ENCODE measurements at regions not wholly inside any gene's neighbourhood (a gene's known extent, or its start where the extent isn't known, plus 50 kb on each side); places are given as distances from the start of the nearest gene placed in this dataset.

DNA sequence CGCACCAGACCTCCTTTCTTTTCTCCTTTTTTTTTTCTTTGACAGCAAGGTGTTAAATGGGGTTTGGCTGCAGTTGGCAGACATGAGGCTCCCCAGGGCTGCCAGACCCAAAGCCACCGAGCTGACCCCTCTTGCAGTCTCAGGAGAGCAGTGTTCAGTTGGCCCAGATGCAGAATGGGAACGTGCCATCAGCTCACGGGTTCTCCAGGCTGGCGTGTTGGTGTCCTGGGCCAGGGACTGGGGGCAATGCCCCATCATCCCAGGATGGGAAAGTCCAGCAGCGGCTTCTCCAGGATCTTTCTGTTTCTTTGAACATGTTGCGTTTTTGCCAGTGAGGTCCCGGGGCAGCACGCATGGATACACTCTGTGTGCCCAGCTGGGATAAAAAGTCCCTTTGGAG, 114.6 kb upstream of the KCTD7 start:
- ChIA-PET CTCF (no interaction called here), POLR2A (no interaction called here)
- DNase-seq (ENCODE audit: extremely low spot score): no peak
- TF ChIP-seq, protein P1, sequence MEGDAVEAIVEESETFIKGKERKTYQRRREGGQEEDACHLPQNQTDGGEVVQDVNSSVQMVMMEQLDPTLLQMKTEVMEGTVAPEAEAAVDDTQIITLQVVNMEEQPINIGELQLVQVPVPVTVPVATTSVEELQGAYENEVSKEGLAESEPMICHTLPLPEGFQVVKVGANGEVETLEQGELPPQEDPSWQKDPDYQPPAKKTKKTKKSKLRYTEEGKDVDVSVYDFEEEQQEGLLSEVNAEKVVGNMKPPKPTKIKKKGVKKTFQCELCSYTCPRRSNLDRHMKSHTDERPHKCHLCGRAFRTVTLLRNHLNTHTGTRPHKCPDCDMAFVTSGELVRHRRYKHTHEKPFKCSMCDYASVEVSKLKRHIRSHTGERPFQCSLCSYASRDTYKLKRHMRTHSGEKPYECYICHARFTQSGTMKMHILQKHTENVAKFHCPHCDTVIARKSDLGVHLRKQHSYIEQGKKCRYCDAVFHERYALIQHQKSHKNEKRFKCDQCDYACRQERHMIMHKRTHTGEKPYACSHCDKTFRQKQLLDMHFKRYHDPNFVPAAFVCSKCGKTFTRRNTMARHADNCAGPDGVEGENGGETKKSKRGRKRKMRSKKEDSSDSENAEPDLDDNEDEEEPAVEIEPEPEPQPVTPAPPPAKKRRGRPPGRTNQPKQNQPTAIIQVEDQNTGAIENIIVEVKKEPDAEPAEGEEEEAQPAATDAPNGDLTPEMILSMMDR (IDR thresholded peaks at IDR 0.05; ENCODE audit: control extremely low read depth, extremely low read depth, low read depth, missing control alignments): no peak

DNA sequence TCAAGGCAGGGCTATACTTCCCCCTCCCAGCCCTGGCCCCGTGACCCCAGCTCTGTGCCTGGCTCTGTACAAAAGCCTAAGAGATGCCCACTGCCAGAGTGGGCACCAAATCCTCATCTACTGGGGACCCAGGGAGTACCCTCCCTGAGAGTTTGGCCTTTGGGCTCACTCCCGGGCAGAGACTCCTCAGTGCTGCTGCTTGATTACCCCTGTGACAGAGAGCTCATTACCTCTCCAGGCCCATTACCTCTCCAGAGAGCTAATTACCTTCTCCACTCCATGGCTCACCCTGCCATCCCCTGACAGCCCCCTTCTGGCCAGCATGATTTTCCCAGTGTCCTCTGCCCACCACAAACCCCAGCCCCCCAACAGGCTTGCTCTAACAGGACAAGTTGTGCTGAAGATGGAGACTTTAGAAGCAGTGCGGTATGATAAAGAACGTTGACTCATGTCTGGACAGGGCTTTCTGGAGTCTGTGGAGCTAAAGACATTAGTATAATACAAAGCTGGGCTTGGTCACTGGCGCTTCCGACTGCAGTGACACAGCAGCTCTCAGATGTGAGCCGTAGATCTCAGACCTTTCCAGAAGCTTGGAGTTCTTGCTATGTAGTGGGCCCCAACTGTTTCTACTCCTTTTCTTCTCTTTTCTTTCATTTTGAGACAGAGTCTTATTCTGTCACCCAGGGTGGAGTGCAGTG, 111.3 kb upstream of the KCTD7 start:
- DNase-seq (ENCODE audit: extremely low spot score): no peak
- ChIA-PET CTCF (no interaction called here), POLR2A (no interaction called here)
- TF ChIP-seq, protein P1 (IDR thresholded peaks at IDR 0.05; ENCODE audit: control extremely low read depth, extremely low read depth, low read depth, missing control alignments): no peak

DNA sequence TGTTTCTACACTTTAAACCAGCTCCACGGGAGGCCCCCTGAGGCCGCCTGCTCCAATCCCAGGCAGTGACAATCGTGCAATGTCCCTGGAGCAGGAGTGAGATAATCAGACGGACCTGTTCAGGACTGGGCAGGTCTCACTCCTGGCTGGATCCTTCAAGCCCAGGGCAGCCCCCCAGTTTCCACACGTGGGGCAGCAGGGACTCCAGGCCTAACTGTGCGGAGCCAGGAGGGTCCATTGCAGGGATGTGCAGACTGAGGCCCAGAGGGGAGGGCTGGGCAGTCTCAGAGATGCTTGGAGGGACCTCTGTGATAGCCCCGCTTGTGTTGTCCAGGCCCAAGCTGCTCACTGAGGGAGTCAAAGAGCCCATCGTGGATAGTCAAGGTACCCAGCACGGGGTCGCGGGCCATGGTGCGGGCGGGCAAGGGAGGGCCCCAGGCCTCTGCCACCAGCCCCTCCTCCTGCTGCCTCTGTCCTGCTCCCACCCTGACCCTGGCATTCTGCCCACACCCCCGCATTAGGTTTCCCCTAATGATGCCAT, 110.5 kb upstream of the KCTD7 start:
- TF ChIP-seq, protein P1 (IDR thresholded peaks at IDR 0.05; ENCODE audit: control extremely low read depth, extremely low read depth, low read depth, missing control alignments): no peak
- ChIA-PET POLR2A (no interaction called here), CTCF (no interaction called here)
- DNase-seq (ENCODE audit: extremely low spot score): no peak

DNA sequence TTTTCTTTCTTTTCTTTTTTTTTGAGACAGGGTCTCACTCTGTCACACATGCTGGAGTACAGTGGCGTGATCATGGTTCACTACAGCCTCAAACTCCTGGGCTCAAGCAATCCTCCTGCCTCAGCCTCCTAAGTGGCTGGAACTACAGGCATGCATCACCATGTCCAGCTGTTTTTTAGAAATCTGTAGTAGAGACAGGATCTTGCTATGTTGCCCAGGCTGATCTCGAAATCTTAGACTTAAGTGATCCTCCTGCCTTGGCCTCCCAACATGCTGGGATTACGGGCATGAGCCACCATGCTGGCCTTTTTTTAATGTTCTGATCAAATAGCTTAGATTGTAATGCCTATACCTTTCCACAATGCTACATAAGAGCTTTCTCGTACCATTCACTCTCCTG, 107.0 kb upstream of the KCTD7 start:
- CTCF ChIA-PET: interaction anchor here (1.0 to 1.6 kb wide), 4 partner anchors 10 to 373 kb away, joined by 3 to 4 read pairs (median 4); no protein-coding TSS in a partner anchor
- POLR2A ChIA-PET: no interaction called here
- DNase-seq (ENCODE audit: extremely low spot score): no peak
- TF ChIP-seq, protein P1 (IDR thresholded peaks at IDR 0.05; ENCODE audit: control extremely low read depth, extremely low read depth, low read depth, missing control alignments): no peak

DNA sequence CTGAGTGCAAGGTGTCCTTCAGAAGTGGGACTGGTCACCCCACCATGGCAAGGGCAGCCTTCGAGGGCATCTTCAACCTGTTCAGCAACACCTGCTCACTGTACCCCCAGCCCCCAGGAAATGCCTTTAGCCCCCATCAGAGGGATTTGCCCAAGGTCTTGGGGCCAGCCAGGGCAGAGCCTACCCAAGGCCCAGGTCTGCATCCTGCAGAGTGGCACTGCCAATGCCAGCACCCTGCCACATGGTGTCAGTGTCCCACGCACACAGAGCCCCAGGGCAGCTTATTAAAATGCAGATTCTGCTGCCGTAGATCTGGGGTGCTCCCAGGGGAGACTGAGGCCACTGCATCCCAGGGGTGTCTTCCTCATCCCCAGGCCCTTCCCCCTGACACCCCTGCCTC, 106.2 kb upstream of the KCTD7 start:
- TF ChIP-seq, protein P1 (IDR thresholded peaks at IDR 0.05; ENCODE audit: control extremely low read depth, extremely low read depth, low read depth, missing control alignments): peak; percentile 20
- ChIA-PET POLR2A (no interaction called here), CTCF (interaction anchor here (1.2 to 1.6 kb wide), 2 partner anchors 29 to 372 kb away, joined by 4 read pairs; no protein-coding TSS in a partner anchor)
- DNase-seq (ENCODE audit: extremely low spot score): no peak

DNA sequence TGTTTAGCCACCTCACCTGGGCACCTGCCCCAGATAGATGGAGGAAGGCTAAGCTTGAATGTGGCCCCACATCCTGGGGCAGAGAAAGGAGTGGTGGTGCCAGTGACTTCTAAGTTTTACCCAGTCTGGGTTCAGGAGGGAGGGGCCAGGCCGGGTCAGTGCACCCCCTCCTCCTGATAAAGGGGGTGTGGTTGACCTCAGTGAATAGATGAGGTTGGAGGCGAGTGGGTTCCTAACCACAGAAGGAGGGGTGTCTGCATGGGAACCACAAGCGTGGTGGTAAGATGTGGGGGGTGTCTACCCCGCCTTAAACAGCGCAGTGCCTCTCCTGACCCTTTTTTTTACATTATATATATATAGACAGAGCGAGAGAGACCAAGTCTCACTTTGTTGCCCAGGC, 105.3 kb upstream of the KCTD7 start:
- no peak for DNase-seq (ENCODE audit: extremely low spot score)
- ChIA-PET CTCF (no interaction called here), POLR2A (no interaction called here)
- TF ChIP-seq, protein P1 (IDR thresholded peaks at IDR 0.05; ENCODE audit: control extremely low read depth, extremely low read depth, low read depth, missing control alignments): no peak
